ENCODE measurements at regions not wholly inside any gene's neighbourhood (a gene's known extent, or its start where the extent isn't known, plus 50 kb on each side); places are given as distances from the start of the nearest gene placed in this dataset.
"Not testable (repeated sequence)": the region's sequence is repeated elsewhere in the genome, so short reads cannot be mapped to it uniquely, and the experiment has no call there.

DNA sequence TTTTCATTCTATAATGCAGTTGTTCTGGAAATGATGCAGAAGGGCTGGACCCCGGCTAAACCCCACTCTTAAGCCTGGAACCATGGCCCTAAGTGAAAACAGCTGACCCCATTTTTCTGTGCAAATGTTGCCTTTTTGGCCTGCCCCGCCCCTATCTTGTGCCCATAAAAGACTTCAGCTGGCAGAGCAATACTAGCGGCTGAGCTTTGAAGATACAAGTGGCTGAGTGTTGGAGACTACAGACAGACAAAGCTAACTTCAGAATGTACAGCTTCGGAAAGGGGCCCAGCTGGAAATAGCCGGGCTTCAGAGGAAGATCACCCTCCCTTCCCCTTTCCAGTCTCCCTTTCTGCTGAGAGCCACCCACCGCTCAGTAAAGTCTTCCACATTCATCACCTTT is 258.6 kb upstream of the SPTLC3 start:
- TF ChIP-seq, protein P1, sequence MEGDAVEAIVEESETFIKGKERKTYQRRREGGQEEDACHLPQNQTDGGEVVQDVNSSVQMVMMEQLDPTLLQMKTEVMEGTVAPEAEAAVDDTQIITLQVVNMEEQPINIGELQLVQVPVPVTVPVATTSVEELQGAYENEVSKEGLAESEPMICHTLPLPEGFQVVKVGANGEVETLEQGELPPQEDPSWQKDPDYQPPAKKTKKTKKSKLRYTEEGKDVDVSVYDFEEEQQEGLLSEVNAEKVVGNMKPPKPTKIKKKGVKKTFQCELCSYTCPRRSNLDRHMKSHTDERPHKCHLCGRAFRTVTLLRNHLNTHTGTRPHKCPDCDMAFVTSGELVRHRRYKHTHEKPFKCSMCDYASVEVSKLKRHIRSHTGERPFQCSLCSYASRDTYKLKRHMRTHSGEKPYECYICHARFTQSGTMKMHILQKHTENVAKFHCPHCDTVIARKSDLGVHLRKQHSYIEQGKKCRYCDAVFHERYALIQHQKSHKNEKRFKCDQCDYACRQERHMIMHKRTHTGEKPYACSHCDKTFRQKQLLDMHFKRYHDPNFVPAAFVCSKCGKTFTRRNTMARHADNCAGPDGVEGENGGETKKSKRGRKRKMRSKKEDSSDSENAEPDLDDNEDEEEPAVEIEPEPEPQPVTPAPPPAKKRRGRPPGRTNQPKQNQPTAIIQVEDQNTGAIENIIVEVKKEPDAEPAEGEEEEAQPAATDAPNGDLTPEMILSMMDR (conservative IDR thresholded peaks at IDR 0.05; ENCODE audit: low read depth, low read length), result no peak
- no peak for DNase-seq (ENCODE audit: low read depth)
- no peak overlapping the region for H3K4me3 ChIP-seq (ENCODE audit: low read length)

DNA sequence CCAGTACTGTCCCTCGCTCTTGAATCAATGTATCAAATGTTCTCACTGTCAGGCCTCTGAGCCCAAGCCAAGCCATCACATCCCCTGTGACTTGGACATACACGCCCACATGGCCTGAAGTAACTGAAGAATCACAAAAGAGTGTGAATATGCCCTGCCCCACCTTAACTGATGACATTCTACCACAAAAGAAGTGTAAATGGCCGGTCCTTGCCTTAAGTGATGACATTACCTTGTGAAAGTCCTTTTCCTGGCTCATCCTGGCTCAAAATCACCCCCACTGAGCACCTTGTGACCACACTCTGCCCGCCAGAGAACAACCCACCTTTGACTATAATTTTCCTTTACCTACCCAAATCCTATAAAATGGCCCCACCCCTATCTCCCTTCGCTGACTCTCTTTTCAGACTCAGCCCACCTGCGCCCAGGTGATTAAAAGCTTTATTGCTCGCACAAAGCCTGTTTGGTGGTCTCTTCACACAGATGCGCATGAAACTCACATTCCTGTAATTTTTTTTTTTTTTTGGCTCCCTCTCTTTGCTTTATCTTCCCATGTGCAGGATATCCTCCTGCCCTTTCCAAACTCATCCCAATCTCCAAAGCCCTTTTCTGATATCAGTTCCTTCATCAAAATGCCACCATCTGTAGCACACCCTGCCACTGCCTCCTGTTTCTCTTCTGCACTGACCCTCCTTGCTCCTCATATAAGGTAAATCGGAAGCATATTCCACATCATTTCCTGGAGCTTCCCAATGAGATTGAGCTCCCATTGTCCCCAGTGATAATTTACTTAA is 255.7 kb upstream of the SPTLC3 start:
- not testable (repeated sequence) for H3K4me3 ChIP-seq (ENCODE audit: low read length); DNase-seq (ENCODE audit: low read depth)

DNA sequence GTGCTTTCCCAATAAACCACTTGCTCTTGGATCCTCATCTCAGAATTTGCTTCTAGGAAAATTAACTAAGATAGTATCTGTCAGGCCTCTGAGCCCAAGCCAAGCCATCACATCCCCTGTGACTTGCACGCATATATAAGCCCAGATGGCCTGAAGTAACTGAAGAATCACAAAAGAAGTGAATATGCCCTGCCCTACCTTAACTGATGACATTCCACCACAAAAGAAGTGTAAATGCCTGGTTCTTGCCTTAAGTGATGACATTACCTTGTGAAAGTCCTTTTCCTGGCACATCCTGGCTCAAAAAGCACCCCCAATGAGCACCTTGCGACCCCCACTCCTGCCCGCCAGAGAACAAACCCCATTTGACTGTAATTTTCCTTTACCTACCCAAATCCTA is 255.0 kb upstream of the SPTLC3 start:
- DNase-seq (ENCODE audit: low read depth), result not testable (repeated sequence)

DNA sequence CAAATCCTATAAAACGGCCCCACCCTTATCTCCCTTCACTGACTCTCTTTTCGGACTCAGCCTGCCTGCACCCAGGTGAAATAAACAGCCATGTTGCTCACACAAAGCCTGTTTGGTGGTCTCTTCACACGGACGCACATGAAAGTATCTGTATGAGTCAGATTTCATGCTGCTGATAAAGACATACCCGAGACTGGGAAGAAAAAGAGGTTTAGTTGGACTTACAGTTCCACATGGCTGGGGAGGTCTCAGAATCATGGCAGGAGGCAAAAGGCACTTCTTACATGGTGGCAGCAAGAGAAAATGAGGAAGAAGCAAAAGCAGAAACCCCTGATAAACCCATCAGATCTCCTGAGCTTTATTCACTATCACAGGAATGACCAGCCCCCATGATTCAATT is 249.3 kb upstream of the SPTLC3 start:
- not testable (repeated sequence) for H3K4me3 ChIP-seq (ENCODE audit: low read length); DNase-seq (ENCODE audit: low read depth)

More for the DNA sequence above, 255.0 kb upstream of the SPTLC3 start:
- H3K4me3 ChIP-seq (ENCODE audit: low read length), result not testable (repeated sequence)

DNA sequence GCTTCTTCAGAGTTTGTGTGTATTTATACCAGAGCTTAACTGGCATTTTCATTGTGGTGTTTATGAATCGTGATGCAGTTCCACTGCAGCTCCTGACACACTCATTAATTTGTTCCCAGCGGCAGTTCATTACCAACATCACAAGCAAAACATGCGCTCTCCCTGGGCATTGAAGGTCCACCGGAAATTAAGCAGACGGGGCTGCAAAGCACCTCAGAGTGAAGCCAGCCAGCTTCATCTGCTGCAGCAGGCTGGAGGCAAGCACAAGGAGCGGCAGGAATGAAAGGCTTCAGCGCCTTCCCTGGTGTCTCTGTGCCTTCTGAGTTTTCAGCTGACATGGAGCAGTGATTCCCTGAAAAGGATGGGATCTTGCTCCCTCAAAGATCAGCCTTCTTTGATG is 246.0 kb upstream of the SPTLC3 start:
- no peak for DNase-seq (ENCODE audit: low read depth)
- TF ChIP-seq, protein P1 (conservative IDR thresholded peaks at IDR 0.05; ENCODE audit: low read depth, low read length), result no peak
- H3K4me3 ChIP-seq (ENCODE audit: low read length), result no peak overlapping the region

DNA sequence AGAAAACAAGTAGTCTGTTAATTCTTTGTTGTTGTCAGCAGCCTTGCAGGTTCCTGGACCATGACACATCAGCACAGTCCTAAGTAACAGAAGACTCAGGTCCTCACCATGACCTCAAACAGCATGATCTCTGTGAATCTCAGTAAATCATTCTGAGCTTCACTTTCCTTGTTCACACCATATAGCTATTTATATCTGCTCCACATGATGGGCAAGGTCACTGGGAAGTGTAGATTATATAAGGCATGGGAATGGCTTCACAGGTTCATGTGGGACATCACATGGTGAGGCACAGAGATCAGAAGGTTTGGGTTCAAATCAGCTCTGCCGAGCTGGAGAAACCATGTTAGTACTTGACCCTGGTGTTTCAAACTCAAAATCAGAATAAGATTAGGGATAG is 245.4 kb upstream of the SPTLC3 start:
- DNase-seq (ENCODE audit: low read depth), result no peak
- TF ChIP-seq, protein P1 (conservative IDR thresholded peaks at IDR 0.05; ENCODE audit: low read depth, low read length), result no peak
- H3K4me3 ChIP-seq (ENCODE audit: low read length), result no peak overlapping the region

DNA sequence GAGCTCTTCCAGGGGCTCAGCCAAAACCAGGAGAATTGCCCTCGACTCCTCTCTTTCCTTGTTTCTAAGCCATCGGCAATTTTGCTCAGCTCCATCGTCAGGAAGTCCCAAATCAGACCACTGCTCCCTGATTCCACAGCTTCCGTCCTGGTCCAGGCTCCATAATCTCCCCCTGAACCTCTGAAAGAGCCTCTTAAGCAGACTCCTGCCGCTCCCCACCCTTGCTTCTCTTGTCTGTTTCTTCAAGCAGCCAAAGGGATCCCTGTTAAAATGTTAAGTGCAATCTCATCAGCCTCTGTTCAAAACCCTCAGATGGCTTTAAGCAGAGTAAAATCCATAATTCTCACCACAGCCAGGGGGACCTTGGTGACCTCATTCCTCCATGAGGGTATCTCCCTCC is 244.7 kb upstream of the SPTLC3 start:
- no peak overlapping the region for H3K4me3 ChIP-seq (ENCODE audit: low read length)
- TF ChIP-seq, protein P1 (conservative IDR thresholded peaks at IDR 0.05; ENCODE audit: low read depth, low read length), result no peak
- DNase-seq (ENCODE audit: low read depth), result no peak

DNA sequence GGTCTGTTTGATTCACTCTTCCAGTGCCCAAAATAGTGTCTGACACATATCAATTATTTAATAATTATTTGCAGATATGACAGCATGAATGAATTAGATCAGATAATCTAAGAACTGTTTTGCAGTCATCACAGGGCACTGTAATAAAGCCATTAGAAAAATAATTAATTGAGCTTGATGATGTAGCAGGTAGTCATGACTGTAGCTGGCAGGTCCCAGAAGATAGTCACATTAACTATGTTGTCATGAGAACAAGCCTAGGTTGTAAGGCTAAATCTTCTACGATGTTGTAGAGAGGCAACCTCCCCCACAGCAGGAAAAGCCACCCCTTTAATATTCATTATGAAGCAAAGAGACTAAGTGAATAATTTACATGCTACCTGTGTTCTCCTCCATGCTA is 243.9 kb upstream of the SPTLC3 start:
- no peak for DNase-seq (ENCODE audit: low read depth)
- no peak overlapping the region for H3K4me3 ChIP-seq (ENCODE audit: low read length)
- TF ChIP-seq, protein P1 (conservative IDR thresholded peaks at IDR 0.05; ENCODE audit: low read depth, low read length), result no peak

DNA sequence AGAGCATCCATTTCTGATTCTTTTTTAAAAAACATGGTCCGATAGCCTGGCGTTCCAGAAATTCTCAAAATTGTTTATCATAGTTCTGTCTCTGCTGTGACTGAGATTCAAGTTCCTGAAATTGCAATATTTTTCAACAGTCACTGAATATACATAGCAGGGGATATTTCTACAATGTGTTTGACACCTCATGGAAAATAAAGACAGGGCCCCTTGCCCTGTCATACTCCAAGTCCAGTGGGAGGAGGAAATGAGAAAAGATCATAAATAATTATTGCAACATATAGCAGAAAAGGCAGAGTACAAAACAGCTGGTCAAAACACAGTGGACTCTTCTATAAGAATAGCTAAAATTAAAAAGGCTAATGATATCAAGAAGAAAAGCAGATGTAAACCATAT is 234.8 kb upstream of the SPTLC3 start:
- no peak for DNase-seq (ENCODE audit: low read depth)
- H3K4me3 ChIP-seq (ENCODE audit: low read length), result no peak overlapping the region

More for the DNA sequence above, 234.8 kb upstream of the SPTLC3 start:
- TF ChIP-seq, protein P1 (conservative IDR thresholded peaks at IDR 0.05; ENCODE audit: low read depth, low read length), result no peak
